ENCODE measurements at regions not wholly inside any gene's neighbourhood (a gene's known extent, or its start where the extent isn't known, plus 50 kb on each side); places are given as distances from the start of the nearest gene placed in this dataset.
A peak's percentile ranks its signal among the peaks of the same experiment; 100 is the strongest.

DNA sequence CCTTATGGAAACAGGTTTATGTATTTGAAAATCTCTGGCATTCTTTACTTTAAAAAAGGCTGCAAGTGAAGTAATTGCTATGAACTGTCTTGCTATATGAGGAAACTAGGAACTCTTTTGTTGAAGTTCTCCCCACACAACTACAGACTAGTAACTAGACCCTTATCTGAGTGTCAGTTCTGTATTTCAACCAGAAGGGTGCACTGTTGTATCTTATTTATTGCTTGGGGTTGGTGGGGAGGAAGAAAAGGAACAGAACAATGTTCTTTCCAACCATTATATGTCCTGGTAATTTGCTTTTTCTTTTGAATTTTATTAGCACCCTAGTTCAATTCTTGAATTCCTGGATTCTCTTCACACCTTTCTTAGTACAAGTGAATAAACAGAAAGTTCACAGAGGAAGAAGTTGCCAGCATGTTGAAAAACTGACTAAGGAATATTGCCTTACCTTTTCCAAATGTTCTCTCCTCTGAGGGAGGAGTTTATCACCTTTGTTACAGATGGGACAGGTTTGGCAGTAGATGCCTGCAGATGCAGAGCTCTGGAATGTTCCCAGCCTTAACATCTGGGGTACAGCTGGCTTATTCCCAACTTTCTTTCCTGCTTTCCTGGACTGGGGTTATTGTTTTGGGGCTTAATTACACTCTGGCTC lies 162.4 kb upstream of the CFAP20DC start:
- Histone ChIP-seq H3K4me3 (no peak overlapping the region), H3K36me3 (no peaks in the 10 kb centered on the region), H3K9me3 (no peaks in the 10 kb centered on the region), H3K27me3 (replicated peaks; ENCODE audit: insufficient read depth) (no peaks in the 10 kb centered on the region), H3K4me1 (replicated peaks) (no peaks in the 10 kb centered on the region), H3K27ac (no peak overlapping the region)
- peak; percentile 15 for DNase-seq (ENCODE audit: low spot score)
- intact Hi-C loops (cut with DNase I) = loop anchor here (10.0 kb wide), 1 partner anchor 643 kb away; no protein-coding TSS in a partner anchor
- TF ChIP-seq POLR2A (IDR thresholded peaks at IDR 0.05) (no peak), POLR2AphosphoS5 (IDR thresholded peaks at IDR 0.05) (no peak)
- TF ChIP-seq, protein P1, sequence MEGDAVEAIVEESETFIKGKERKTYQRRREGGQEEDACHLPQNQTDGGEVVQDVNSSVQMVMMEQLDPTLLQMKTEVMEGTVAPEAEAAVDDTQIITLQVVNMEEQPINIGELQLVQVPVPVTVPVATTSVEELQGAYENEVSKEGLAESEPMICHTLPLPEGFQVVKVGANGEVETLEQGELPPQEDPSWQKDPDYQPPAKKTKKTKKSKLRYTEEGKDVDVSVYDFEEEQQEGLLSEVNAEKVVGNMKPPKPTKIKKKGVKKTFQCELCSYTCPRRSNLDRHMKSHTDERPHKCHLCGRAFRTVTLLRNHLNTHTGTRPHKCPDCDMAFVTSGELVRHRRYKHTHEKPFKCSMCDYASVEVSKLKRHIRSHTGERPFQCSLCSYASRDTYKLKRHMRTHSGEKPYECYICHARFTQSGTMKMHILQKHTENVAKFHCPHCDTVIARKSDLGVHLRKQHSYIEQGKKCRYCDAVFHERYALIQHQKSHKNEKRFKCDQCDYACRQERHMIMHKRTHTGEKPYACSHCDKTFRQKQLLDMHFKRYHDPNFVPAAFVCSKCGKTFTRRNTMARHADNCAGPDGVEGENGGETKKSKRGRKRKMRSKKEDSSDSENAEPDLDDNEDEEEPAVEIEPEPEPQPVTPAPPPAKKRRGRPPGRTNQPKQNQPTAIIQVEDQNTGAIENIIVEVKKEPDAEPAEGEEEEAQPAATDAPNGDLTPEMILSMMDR (IDR thresholded peaks at IDR 0.05) = peak in 3 of 4 experiments; percentile 65 to 70 (median 68)

DNA sequence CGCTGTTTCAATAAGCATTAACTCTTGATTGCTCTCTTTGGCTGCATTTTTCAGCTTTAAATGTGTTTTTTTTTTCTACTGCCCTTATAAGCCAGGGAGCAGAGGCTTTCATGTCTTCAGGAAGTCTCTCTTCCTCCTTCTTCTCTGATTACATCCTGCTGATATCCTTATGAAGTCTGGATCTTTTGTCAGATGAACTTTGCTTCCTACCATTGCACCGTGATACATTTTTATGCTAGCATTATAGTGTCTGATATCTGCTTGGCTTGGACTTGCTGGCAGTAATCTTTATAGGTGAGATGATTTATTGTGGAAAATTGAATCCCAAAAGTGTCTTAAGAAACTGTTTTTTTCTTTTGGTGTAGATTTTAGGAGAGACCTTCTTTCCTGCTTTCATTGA lies 160.4 kb upstream of the CFAP20DC start:
- no peak for TF ChIP-seq POLR2AphosphoS5 (IDR thresholded peaks at IDR 0.05)
- TF ChIP-seq POLR2A (IDR thresholded peaks at IDR 0.05) = no peak
- TF ChIP-seq, protein P1 (IDR thresholded peaks at IDR 0.05) = no peak
- 47% methylated on average over 2 of the region's 2 CpGs for WGBS
- Histone ChIP-seq H3K27ac (no peak overlapping the region), H3K27me3 (replicated peaks; ENCODE audit: insufficient read depth) (no peaks in the 10 kb centered on the region), H3K36me3 (no peaks in the 10 kb centered on the region), H3K9me3 (no peaks in the 10 kb centered on the region), H3K4me1 (replicated peaks) (no peaks in the 10 kb centered on the region), H3K4me3 (no peak overlapping the region)
- no peak for DNase-seq (ENCODE audit: low spot score)
- intact Hi-C loops (cut with DNase I) = loop anchor here (10.0 kb wide), 1 partner anchor 645 kb away; no protein-coding TSS in a partner anchor

DNA sequence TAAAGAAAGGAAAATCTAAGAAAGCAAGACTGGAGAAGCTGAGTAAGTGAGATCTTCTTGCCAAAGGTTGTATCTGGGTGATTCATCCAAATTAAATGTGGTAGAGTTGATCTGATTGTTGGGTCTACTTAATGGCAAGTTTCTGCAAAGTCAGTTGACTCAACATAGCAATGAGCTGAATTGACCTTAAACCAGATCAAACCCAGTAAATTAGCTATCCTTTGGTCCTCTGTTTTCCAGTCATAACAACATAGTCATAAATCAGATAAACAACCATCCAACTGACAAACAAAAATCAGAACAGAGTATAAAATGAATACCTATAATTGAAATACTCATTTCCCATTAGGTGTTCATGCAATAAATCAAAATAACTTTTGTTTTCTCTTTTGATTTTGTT lies 142.6 kb upstream of the CFAP20DC start:
- no peak overlapping the region for H3K27ac ChIP-seq
- no peaks in the 10 kb centered on the region for H3K36me3 ChIP-seq
- intact Hi-C loops (cut with DNase I) = no loop called here
- no peaks in the 10 kb centered on the region for H3K27me3 ChIP-seq (replicated peaks; ENCODE audit: insufficient read depth)
- H3K4me1 ChIP-seq (replicated peaks) = no peaks in the 10 kb centered on the region
- no peak for DNase-seq (ENCODE audit: low spot score)
- TF ChIP-seq POLR2A (IDR thresholded peaks at IDR 0.05) = no peak
- TF ChIP-seq, protein P1 (IDR thresholded peaks at IDR 0.05) = no peak
- TF ChIP-seq POLR2AphosphoS5 (IDR thresholded peaks at IDR 0.05) = no peak
- H3K9me3 ChIP-seq = no peaks in the 10 kb centered on the region
- H3K4me3 ChIP-seq = no peak overlapping the region

DNA sequence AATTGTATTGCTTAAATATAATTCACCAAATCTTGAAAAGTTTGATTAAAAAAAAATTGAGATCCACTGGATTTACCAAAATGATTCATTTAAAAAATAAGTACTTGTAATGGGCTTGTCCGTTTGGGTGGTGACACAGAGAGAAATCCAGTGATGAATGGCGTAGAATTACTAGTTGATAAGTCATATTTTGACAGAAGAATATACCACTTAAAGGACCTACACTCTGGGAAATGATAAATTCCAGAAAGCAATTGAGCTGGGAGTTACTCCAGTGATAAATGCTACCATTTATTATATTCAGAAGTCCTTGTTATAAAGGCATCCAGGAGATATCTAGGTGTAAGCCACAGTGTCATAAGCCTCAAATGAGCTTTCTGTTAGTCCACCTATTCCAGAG lies 141.8 kb upstream of the CFAP20DC start:
- no peaks in the 10 kb centered on the region for H3K4me1 ChIP-seq (replicated peaks)
- TF ChIP-seq POLR2AphosphoS5 (IDR thresholded peaks at IDR 0.05) = no peak
- TF ChIP-seq, protein P1 (IDR thresholded peaks at IDR 0.05) = no peak
- TF ChIP-seq POLR2A (IDR thresholded peaks at IDR 0.05) = no peak
- H3K27me3 ChIP-seq (replicated peaks; ENCODE audit: insufficient read depth) = no peaks in the 10 kb centered on the region
- no peak overlapping the region for H3K27ac ChIP-seq
- no peaks in the 10 kb centered on the region for H3K9me3 ChIP-seq
- DNase-seq (ENCODE audit: low spot score) = no peak
- intact Hi-C loops (cut with DNase I) = no loop called here
- no peaks in the 10 kb centered on the region for H3K36me3 ChIP-seq
- WGBS = 93% methylated on average over 2 of the region's 2 CpGs
- H3K4me3 ChIP-seq = no peak overlapping the region

DNA sequence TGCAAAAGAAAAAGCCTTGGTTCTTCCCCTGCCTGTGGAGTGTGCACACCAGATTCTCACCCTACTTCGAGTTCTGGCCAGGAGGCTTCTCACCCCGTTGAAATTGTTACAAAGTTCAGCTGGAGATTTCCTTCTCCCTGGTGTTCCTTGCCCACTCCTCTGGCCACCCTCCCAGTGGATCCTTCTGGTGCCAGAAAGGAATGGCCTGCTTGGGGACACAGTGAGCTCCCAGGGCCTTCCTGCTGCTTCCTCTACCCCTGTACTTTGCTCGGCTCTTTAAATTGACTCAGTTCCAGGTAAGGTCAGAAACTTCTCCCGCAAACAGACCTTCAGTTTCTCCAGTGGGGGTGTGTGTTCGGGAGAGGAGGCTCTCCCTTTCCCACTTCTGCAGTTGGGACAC lies 140.1 kb upstream of the CFAP20DC start:
- H3K36me3 ChIP-seq = no peaks in the 10 kb centered on the region
- H3K4me1 ChIP-seq (replicated peaks) = no peaks in the 10 kb centered on the region
- no peaks in the 10 kb centered on the region for H3K9me3 ChIP-seq
- TF ChIP-seq, protein P1 (IDR thresholded peaks at IDR 0.05) = no peak
- no peak for TF ChIP-seq POLR2AphosphoS5 (IDR thresholded peaks at IDR 0.05)
- no peak for TF ChIP-seq POLR2A (IDR thresholded peaks at IDR 0.05)
- intact Hi-C loops (cut with DNase I) = no loop called here
- H3K27me3 ChIP-seq (replicated peaks; ENCODE audit: insufficient read depth) = no peaks in the 10 kb centered on the region
- DNase-seq (ENCODE audit: low spot score) = no peak
- WGBS = 59% methylated on average over 5 of the region's 5 CpGs
- no peak overlapping the region for H3K4me3 ChIP-seq
- H3K27ac ChIP-seq = no peak overlapping the region
